PC-3 (cell line): ENCODE measurements at regions not wholly inside any gene's neighbourhood (a gene's known extent, or its start where the extent isn't known, plus 50 kb on each side); places are given as distances from the start of the nearest gene placed in this dataset.

Experiments
- ATAC-seq: fragments of 200-7000 bp; cut with Tn5 transposase; 2 replicates; pipeline ENCODE4 v1.9.1; 2020; ENCODE audit warnings: mild to moderate bottlenecking, moderate library complexity
- BruUV-seq: library from RNA; stranded (reverse); fragments of 400-500 nt; replicated peaks from 2 replicates; lab custom pipeline; 2021; lab: Mats Ljungman, UMichigan
- CTCF ChIA-PET: fragments of 300-600 bp; sonication (Branson Sonifier 250); formaldehyde crosslinking; loops from one replicate; lab custom pipeline; 2022; ENCODE audit warnings: antibody characterized with exemption; lab: Charles Lee
- POLR2A ChIA-PET: fragments of 300-600 bp; sonication (Branson Sonifier 250); formaldehyde crosslinking; loops from one replicate; lab custom pipeline; 2022; ENCODE audit warnings: antibody characterized with exemption; ENCODE audit not compliant: unreplicated experiment; lab: Charles Lee
- DNase-seq: peaks from one replicate; pipeline ENCODE4 v3.0.0-alpha.2; 2015
- H2AFZ ChIP-seq: fragments of 300-600 bp; sonication (generic); 2 replicates; pipeline ENCODE4 v1.6.0; 2016; ENCODE audit warnings: antibody characterized with exemption, low read length
- H3F3A ChIP-seq: fragments of 300-600 bp; sonication (generic); one replicate; pipeline ENCODE4 v1.6.0; 2017; ENCODE audit warnings: antibody characterized with exemption, low read length, control low read depth, mild to moderate bottlenecking; ENCODE audit not compliant: unreplicated experiment
- H3K27ac ChIP-seq: fragments of 300-600 bp; sonication (generic); 2 replicates; pipeline ENCODE4 v1.5.1; 2016; ENCODE audit warnings: mild to moderate bottlenecking, low read length
- H3K27me3 ChIP-seq: fragments of 300-600 bp; sonication (generic); 2 replicates; pipeline ENCODE4 v1.6.1; 2016; ENCODE audit warnings: low read length, mixed read lengths
- H3K36me3 ChIP-seq: fragments of 300-600 bp; sonication (generic); 2 replicates; pipeline ENCODE4 v1.6.1; 2016; ENCODE audit warnings: low read depth, mixed run types, low read length, mixed read lengths
- H3K4me1 ChIP-seq: fragments of 300-600 bp; sonication (generic); 2 replicates; pipeline ENCODE4 v1.5.1; 2016; ENCODE audit warnings: low read length; ENCODE audit not compliant: insufficient read depth
- H3K4me2 ChIP-seq: fragments of 300-600 bp; sonication (generic); 2 replicates; pipeline ENCODE4 v1.6.0; 2016; ENCODE audit warnings: low read length
- H3K4me3 ChIP-seq: fragments of 300-600 bp; sonication (generic); 2 replicates; pipeline ENCODE4 v1.5.1; 2016; ENCODE audit warnings: mild to moderate bottlenecking, low read length, mixed read lengths
- H3K79me2 ChIP-seq: fragments of 300-600 bp; sonication (generic); 2 replicates; pipeline ENCODE4 v1.6.1; 2017; ENCODE audit warnings: low read length, mixed read lengths
- H3K9ac ChIP-seq: fragments of 300-600 bp; sonication (generic); 2 replicates; pipeline ENCODE4 v1.6.0; 2016; ENCODE audit warnings: mild to moderate bottlenecking, low read length
- H3K9me2 ChIP-seq: fragments of 300-600 bp; sonication (generic); replicated peaks from 2 replicates; pipeline ENCODE4 v1.6.1; 2016; ENCODE audit warnings: mixed run types, low read length, mixed read lengths
- H3K9me3 ChIP-seq: fragments of 300-600 bp; sonication (generic); 2 replicates; pipeline ENCODE4 v1.6.1; 2016; ENCODE audit warnings: low read length, mixed read lengths
- H4K20me1 ChIP-seq: fragments of 300-600 bp; sonication (generic); 2 replicates; pipeline ENCODE4 v1.6.1; 2016; ENCODE audit warnings: low read length, mixed read lengths
- EZH2 ChIP-seq: fragments of 300-600 bp; sonication (generic); IDR thresholded peaks from one replicate; pipeline ENCODE4 v1.6.1; 2017; ENCODE audit warnings: antibody characterized with exemption, mild to moderate bottlenecking, low read length; ENCODE audit not compliant: unreplicated experiment
- EZH2phosphoT487 ChIP-seq: fragments of 300-600 bp; sonication (generic); IDR thresholded peaks from 2 replicates; pipeline ENCODE4 v1.6.1; 2018; ENCODE audit warnings: mild to moderate bottlenecking, antibody characterized with exemption, low read length, borderline replicate concordance
- intact Hi-C: fragments of 100-400 bp; cut with micrococcal nuclease; formaldehyde crosslinking; loops from 2 replicates; pipeline ENCODE4 v1.9.0; 2023
- TF ChIP-seq, protein P1 (sequence below): fragments of 300-600 bp; sonication (generic); conservative IDR thresholded peaks from 2 replicates; pipeline ENCODE4 v1.5.1; 2017; ENCODE audit warnings: antibody characterized with exemption, low read depth, mild to moderate bottlenecking, low read length

DNA sequence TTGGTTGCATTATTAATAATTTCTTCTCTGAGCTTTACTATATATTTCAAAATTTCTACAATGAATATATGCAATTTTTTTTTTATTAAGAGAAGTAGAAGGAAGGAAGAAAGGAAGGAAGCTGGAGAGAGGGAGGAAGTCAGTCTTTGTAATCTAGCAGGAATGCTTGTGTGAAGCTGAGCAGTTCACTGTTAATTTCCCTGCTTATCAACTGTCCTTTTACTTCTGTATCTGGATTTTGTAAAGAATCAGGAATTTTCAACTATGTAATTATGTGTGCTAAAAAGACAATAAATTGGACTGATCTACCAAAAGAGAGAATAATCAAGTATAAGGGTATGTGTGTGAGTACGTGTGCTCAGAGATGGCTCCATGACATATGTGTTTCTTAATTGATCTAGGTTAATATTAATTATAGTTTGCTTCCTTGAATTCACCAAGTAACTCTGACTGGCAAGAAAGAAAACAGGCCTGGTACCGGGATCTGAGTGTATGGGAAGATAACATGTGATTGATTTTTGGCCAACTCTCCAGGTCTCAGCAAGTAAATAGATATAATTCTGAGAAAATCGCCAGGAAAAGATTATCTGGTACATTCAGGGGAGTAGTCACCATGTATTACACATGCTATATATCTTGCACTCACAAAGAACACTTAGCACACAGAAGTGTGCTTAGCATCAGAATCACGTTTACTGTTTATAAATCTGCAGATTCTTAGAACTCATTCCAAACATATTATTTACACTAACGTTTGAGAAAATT is 1758.8 kb upstream of the WWC1 start:
- CTCF ChIA-PET, result no interaction called here
- Histone ChIP-seq H3K4me2 (no peak overlapping the region), H3K27ac (no peak overlapping the region), H3K9me3 (peaks cover 3% of the 10 kb centered on the region; the same call in 1 of the 2 replicates), H3K36me3 (no peaks in the 10 kb centered on the region), H3K4me1 (no peaks in the 10 kb centered on the region), H3K27me3 (no peaks in the 10 kb centered on the region), H3K4me3 (no peak overlapping the region), H2AFZ (no peak overlapping the region), H3K9me2 (no peaks in the 10 kb centered on the region), H3K79me2 (no peaks in the 10 kb centered on the region), H3F3A (no peaks in the 10 kb centered on the region), H3K9ac (no peak overlapping the region), H4K20me1 (no peaks in the 10 kb centered on the region)
- no peak for DNase-seq
- no peak for ATAC-seq
- intact Hi-C loops, result no loop called here
- POLR2A ChIA-PET, result no interaction called here
- TF ChIP-seq EZH2phosphoT487 (no peak), EZH2 (no peak)
- TF ChIP-seq, protein P1, sequence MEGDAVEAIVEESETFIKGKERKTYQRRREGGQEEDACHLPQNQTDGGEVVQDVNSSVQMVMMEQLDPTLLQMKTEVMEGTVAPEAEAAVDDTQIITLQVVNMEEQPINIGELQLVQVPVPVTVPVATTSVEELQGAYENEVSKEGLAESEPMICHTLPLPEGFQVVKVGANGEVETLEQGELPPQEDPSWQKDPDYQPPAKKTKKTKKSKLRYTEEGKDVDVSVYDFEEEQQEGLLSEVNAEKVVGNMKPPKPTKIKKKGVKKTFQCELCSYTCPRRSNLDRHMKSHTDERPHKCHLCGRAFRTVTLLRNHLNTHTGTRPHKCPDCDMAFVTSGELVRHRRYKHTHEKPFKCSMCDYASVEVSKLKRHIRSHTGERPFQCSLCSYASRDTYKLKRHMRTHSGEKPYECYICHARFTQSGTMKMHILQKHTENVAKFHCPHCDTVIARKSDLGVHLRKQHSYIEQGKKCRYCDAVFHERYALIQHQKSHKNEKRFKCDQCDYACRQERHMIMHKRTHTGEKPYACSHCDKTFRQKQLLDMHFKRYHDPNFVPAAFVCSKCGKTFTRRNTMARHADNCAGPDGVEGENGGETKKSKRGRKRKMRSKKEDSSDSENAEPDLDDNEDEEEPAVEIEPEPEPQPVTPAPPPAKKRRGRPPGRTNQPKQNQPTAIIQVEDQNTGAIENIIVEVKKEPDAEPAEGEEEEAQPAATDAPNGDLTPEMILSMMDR, result no peak
- BruUV-seq, result no TSS peak

DNA sequence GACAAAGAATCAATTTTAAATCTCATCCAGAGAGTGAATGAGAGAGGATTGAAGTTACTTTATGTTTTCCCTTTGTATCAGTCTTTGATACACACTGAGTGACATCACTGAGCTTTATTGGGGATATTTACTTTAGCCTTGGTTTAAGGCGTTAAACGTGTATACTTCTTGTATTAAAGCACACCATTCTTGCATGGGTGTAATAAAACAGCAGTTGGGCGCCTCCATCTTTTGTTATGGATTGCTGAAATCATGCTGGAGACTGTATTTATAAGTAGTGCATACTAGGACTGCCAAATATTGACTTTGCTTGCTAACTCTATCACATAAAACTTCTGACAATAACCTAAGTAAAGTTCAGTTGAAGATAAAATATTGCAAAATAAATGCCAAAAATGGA is 1755.8 kb upstream of the WWC1 start:
- POLR2A ChIA-PET, result no interaction called here
- CTCF ChIA-PET, result no interaction called here
- ATAC-seq, result no peak

DNA sequence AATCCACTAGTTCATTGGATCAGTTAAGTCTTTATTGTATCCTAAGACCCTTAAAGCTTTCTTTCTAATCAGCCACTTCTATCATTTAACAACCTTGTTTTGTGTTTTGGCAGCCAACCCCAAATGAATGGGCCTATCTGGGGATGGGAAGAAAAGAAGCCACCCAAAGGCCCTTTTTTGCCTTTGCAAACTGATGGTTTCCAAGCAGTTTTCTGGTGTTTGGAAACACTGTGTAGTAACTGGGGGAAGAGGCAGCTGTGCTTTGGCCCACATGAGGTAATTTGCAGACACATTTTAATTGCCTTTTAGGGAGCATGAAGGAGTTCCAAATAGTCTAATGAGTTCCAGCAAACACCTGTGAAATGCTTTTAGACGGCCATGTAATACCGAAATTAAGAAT is 1751.3 kb upstream of the WWC1 start:
- Histone ChIP-seq H3K27ac (no peak overlapping the region), H3K79me2 (no peaks in the 10 kb centered on the region), H3K4me1 (no peaks in the 10 kb centered on the region), H3K9ac (no peak overlapping the region), H3F3A (no peaks in the 10 kb centered on the region), H3K27me3 (no peaks in the 10 kb centered on the region), H3K4me3 (no peak overlapping the region), H3K9me3 (peaks cover 12% of the 10 kb centered on the region; the same call in 1 of the 2 replicates), H4K20me1 (no peaks in the 10 kb centered on the region), H3K36me3 (no peaks in the 10 kb centered on the region), H3K9me2 (no peaks in the 10 kb centered on the region), H3K4me2 (no peak overlapping the region), H2AFZ (no peak overlapping the region)
- intact Hi-C loops, result no loop called here
- CTCF ChIA-PET, result no interaction called here
- POLR2A ChIA-PET, result no interaction called here
- no TSS peak for BruUV-seq
- ATAC-seq (no peak), DNase-seq (no peak)
- TF ChIP-seq EZH2phosphoT487 (no peak), EZH2 (no peak)
- TF ChIP-seq, protein P1, result no peak

More for the DNA sequence above, 1755.8 kb upstream of the WWC1 start:
- H2AFZ ChIP-seq, result no peak overlapping the region
- H3F3A ChIP-seq, result no peaks in the 10 kb centered on the region
- BruUV-seq, result no TSS peak
- no peaks in the 10 kb centered on the region for H3K4me1 ChIP-seq
- no peak overlapping the region for H3K9ac ChIP-seq
- H3K36me3 ChIP-seq, result no peaks in the 10 kb centered on the region
- no peak overlapping the region for H3K27ac ChIP-seq
- DNase-seq, result no peak
- H4K20me1 ChIP-seq, result no peaks in the 10 kb centered on the region
- intact Hi-C loops, result no loop called here
- H3K79me2 ChIP-seq, result no peaks in the 10 kb centered on the region
- no peak overlapping the region for H3K4me3 ChIP-seq
- no peaks in the 10 kb centered on the region for H3K9me2 ChIP-seq
- no peak overlapping the region for H3K4me2 ChIP-seq
- no peaks in the 10 kb centered on the region for H3K27me3 ChIP-seq
- peaks cover 9% of the 10 kb centered on the region; the same call in 1 of the 2 replicates for H3K9me3 ChIP-seq
- no peak for TF ChIP-seq EZH2phosphoT487
